ENCODE measurements at regions not wholly inside any gene's neighbourhood (a gene's known extent, or its start where the extent isn't known, plus 50 kb on each side); places are given as distances from the start of the nearest gene placed in this dataset.

GRCh38 chr7:69276011-69276729 is 322.1 kb upstream of the AUTS2 start:
- TF ChIP-seq CTCF (IDR thresholded peaks at IDR 0.05; ENCODE audit: low read length) (no peak), EZH2 (optimal IDR thresholded peaks at IDR 0.05; ENCODE audit: low read depth, low read length) (no peak), EZH2phosphoT487 (IDR thresholded peaks at IDR 0.05; ENCODE audit: low read length) (no peak)
